Skeletal muscle tissue (tissue), 3 donors: ENCODE measurements at regions not wholly inside any gene's neighbourhood (a gene's known extent, or its start where the extent isn't known, plus 50 kb on each side); places are given as distances from the start of the nearest gene placed in this dataset.

Experiments used
- H3K27ac ChIP-seq: one replicate; pipeline ENCODE4 v1.7.0; 2013; ENCODE audit warnings: mild to moderate bottlenecking, low read depth, low read length, inconsistent platforms
- H3K27me3 ChIP-seq, 3 donors: one replicate each; pipeline ENCODE4 v1.7.0; 2013; ENCODE audit warnings: low read length in 3 of 3; ENCODE audit not compliant: control insufficient read depth in 3 of 3, insufficient read depth in 3 of 3
- H3K36me3 ChIP-seq, 3 donors: one replicate each; pipeline ENCODE4 v1.7.0; 2013; ENCODE audit warnings: low read length in 3 of 3; ENCODE audit not compliant: control insufficient read depth in 3 of 3, insufficient read depth in 3 of 3
- H3K4me1 ChIP-seq, 3 donors: one replicate each; pipeline ENCODE4 v1.7.0; 2013; ENCODE audit warnings: low read length in 3 of 3, mild to moderate bottlenecking in 3 of 3; ENCODE audit not compliant: control insufficient read depth in 3 of 3, insufficient read depth in 3 of 3
- H3K4me3 ChIP-seq, 3 donors: one replicate each; pipeline ENCODE4 v1.7.0; 2013; ENCODE audit warnings: low read length in 3 of 3
- H3K9ac ChIP-seq, 3 donors: one replicate each; pipeline ENCODE4 v1.7.0; 2013; ENCODE audit warnings: low read length in 3 of 3, mild to moderate bottlenecking in 3 of 3, moderate library complexity in 2 of 3, low read depth in 1 of 3
- H3K9me3 ChIP-seq, 3 donors: one replicate each; pipeline ENCODE4 v1.7.0; 2013; ENCODE audit warnings: low read length in 3 of 3; ENCODE audit not compliant: control insufficient read depth in 3 of 3
- donor health status: Osteomylitis.

GRCh38 chr7:16235147-16236114 lies 185.9 kb downstream of the CRPPA start:
- Histone ChIP-seq H3K9ac (no peak overlapping the region), H3K27me3 (no peaks in the 10 kb centered on the region), H3K27ac (no peak overlapping the region), H3K9me3 (peaks cover 3 to 12% (median 6%) of the 10 kb centered on the region in 3 donors), H3K4me1 (peaks cover 0 to 2% (median 0%) of the 10 kb centered on the region in 3 donors), H3K36me3 (no peaks in the 10 kb centered on the region), H3K4me3 (no peak overlapping the region)

- Histone ChIP-seq H3K4me3 (no peak overlapping the region), H3K9ac (no peak overlapping the region), H3K36me3 (no peaks in the 10 kb centered on the region), H3K9me3 (peaks cover 3 to 15% (median 6%) of the 10 kb centered on the region in 3 donors), H3K27ac (no peak overlapping the region), H3K27me3 (no peaks in the 10 kb centered on the region), H3K4me1 (peaks cover 0 to 2% (median 0%) of the 10 kb centered on the region in 3 donors)
Observed at GRCh38 chr7:16234493-16235146, 186.7 kb downstream of the CRPPA start.

- Histone ChIP-seq H3K27ac (no peak overlapping the region), H3K27me3 (no peaks in the 10 kb centered on the region), H3K9me3 (peaks cover 3 to 15% (median 6%) of the 10 kb centered on the region in 3 donors), H3K9ac (no peak overlapping the region), H3K4me3 (no peak overlapping the region), H3K4me1 (peaks cover 0 to 2% (median 0%) of the 10 kb centered on the region in 3 donors), H3K36me3 (no peaks in the 10 kb centered on the region)
Observed at GRCh38 chr7:16233517-16233916, 187.8 kb downstream of the CRPPA start.

- peaks cover 0 to 2% (median 0%) of the 10 kb centered on the region in 3 donors for H3K4me1 ChIP-seq
- H3K9me3 ChIP-seq: peaks cover 3 to 15% (median 6%) of the 10 kb centered on the region in 3 donors
- H3K36me3 ChIP-seq: no peaks in the 10 kb centered on the region
- H3K9ac ChIP-seq: no peak overlapping the region
- H3K4me3 ChIP-seq: no peak overlapping the region
- H3K27me3 ChIP-seq: no peaks in the 10 kb centered on the region
- H3K27ac ChIP-seq: no peak overlapping the region
Observed at GRCh38 chr7:16232273-16232672, 189.1 kb downstream of the CRPPA start.

GRCh38 chr7:16223963-16224707 lies 197.2 kb downstream of the CRPPA start:
- Histone ChIP-seq H3K9ac (no peak overlapping the region), H3K9me3 (no peaks in the 10 kb centered on the region), H3K36me3 (no peaks in the 10 kb centered on the region), H3K4me1 (no peaks in the 10 kb centered on the region), H3K4me3 (no peak overlapping the region), H3K27ac (no peak overlapping the region), H3K27me3 (no peaks in the 10 kb centered on the region)

GRCh38 chr7:16212610-16213009 lies 208.7 kb downstream of the CRPPA start:
- no peaks in the 10 kb centered on the region for H3K9me3 ChIP-seq
- no peak overlapping the region for H3K9ac ChIP-seq
- H3K27ac ChIP-seq: no peak overlapping the region
- H3K4me1 ChIP-seq: no peaks in the 10 kb centered on the region
- no peaks in the 10 kb centered on the region for H3K27me3 ChIP-seq
- no peak overlapping the region for H3K4me3 ChIP-seq
- peaks cover 0 to 3% (median 0%) of the 10 kb centered on the region in 3 donors for H3K36me3 ChIP-seq

GRCh38 chr7:16212032-16212431 lies 209.3 kb downstream of the CRPPA start:
- Histone ChIP-seq H3K27ac (no peak overlapping the region), H3K27me3 (no peaks in the 10 kb centered on the region), H3K4me1 (no peaks in the 10 kb centered on the region), H3K36me3 (peaks cover 0 to 3% (median 0%) of the 10 kb centered on the region in 3 donors), H3K9ac (no peak overlapping the region), H3K9me3 (no peaks in the 10 kb centered on the region), H3K4me3 (no peak overlapping the region)

- Histone ChIP-seq H3K27me3 (no peaks in the 10 kb centered on the region), H3K4me3 (no peak overlapping the region), H3K9me3 (no peaks in the 10 kb centered on the region), H3K9ac (no peak overlapping the region), H3K27ac (no peak overlapping the region), H3K4me1 (no peaks in the 10 kb centered on the region), H3K36me3 (peaks cover 0 to 3% (median 0%) of the 10 kb centered on the region in 3 donors)
Observed at GRCh38 chr7:16211402-16211925, 209.9 kb downstream of the CRPPA start.

- Histone ChIP-seq H3K4me3 (no peak overlapping the region), H3K27me3 (no peaks in the 10 kb centered on the region), H3K36me3 (peaks cover 0 to 3% (median 0%) of the 10 kb centered on the region in 3 donors), H3K9ac (no peak overlapping the region), H3K27ac (no peak overlapping the region), H3K9me3 (no peaks in the 10 kb centered on the region), H3K4me1 (no peaks in the 10 kb centered on the region)
Observed at GRCh38 chr7:16210171-16210570, 211.2 kb downstream of the CRPPA start.
